ENCODE measurements at regions not wholly inside any gene's neighbourhood (a gene's known extent, or its start where the extent isn't known, plus 50 kb on each side); places are given as distances from the start of the nearest gene placed in this dataset.
"Not testable (repeated sequence)": the region's sequence is repeated elsewhere in the genome, so short reads cannot be mapped to it uniquely, and the experiment has no call there.

DNA sequence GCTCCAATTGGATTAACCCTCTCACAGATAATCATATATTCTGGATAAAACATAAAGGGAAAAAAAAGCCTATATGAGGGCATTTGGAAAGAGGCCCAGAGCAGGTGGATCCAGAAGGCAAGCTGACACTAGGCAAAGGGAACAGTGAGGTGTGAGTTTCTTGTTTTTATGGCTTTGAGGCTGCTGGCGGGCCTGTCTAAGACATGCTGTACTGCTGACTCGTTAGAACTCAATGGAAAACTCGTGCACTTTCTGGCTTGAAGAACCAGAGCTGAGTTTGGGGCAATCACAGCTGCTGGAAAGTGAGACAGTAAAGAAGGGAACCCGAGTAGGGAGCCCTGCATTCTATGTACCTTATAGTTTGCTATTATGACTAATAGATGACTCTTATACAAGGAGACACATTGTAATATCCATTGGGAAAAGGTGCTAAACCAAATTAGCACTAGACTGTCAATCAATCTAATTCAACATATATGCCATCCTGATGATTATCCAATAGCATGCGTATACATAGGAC, 637.1 kb downstream of the GATA3 start:
- no peak for ATAC-seq
- no peaks in the 10 kb centered on the region for H3K36me3 ChIP-seq
- no peaks in the 10 kb centered on the region for H3K27me3 ChIP-seq
- intact Hi-C loops (cut with DNase I) = no loop called here
- no peak for DNase-seq
- no peak for TF ChIP-seq CTCF (IDR thresholded peaks at IDR 0.05)
- no peaks in the 10 kb centered on the region for H3K4me1 ChIP-seq
- no peak for FAIRE-seq
- H3K27ac ChIP-seq = no peak overlapping the region
- no peak overlapping the region for H3K4me3 ChIP-seq
- H3K9me3 ChIP-seq = no peaks in the 10 kb centered on the region
- WGBS, 2 donors = 58 to 62% methylated on average over 5 of the region's 5 CpGs

GRCh38 chr10:8693635-8694034, 639.1 kb downstream of the GATA3 start:
- FAIRE-seq; H3K4me3 ChIP-seq; intact Hi-C loops (cut with DNase I); H3K9me3 ChIP-seq; H3K4me1 ChIP-seq; DNase-seq; H3K27me3 ChIP-seq; ATAC-seq; H3K27ac ChIP-seq; H3K36me3 ChIP-seq: not testable (repeated sequence)
- WGBS, 2 donors = 39 to 40% methylated on average over 2 of the region's 2 CpGs

- DNase-seq = no peak
- ATAC-seq = no peak
- Histone ChIP-seq H3K4me3 (no peak overlapping the region), H3K36me3 (no peaks in the 10 kb centered on the region), H3K27ac (no peak overlapping the region), H3K27me3 (no peaks in the 10 kb centered on the region), H3K9me3 (no peaks in the 10 kb centered on the region), H3K4me1 (no peaks in the 10 kb centered on the region)
- TF ChIP-seq CTCF (IDR thresholded peaks at IDR 0.05) = no peak
- no peak for FAIRE-seq
- intact Hi-C loops (cut with DNase I) = no loop called here
- WGBS, 2 donors = 50 to 61% methylated on average over 6 of the region's 6 CpGs
Observed at GRCh38 chr10:8696746-8697145, 642.3 kb downstream of the GATA3 start.

- ATAC-seq = no peak
- no peak overlapping the region for H3K27ac ChIP-seq
- DNase-seq = no peak
- no peaks in the 10 kb centered on the region for H3K36me3 ChIP-seq
- no peaks in the 10 kb centered on the region for H3K9me3 ChIP-seq
- FAIRE-seq = no peak
- intact Hi-C loops (cut with DNase I) = no loop called here
- H3K4me3 ChIP-seq = no peak overlapping the region
- peaks cover 0 to 3% (median 0%) of the 10 kb centered on the region in 4 donors for H3K27me3 ChIP-seq
- no peak for TF ChIP-seq CTCF (IDR thresholded peaks at IDR 0.05)
- H3K4me1 ChIP-seq = no peaks in the 10 kb centered on the region
Observed at GRCh38 chr10:8700689-8701088, 646.2 kb downstream of the GATA3 start.

GRCh38 chr10:8702181-8702580, 647.7 kb downstream of the GATA3 start:
- 49 to 55% methylated on average over 4 of the region's 4 CpGs for WGBS, 2 donors
- no peaks in the 10 kb centered on the region for H3K9me3 ChIP-seq
- FAIRE-seq = no peak
- no peak for TF ChIP-seq CTCF (IDR thresholded peaks at IDR 0.05)
- no peak for DNase-seq
- no peak overlapping the region for H3K4me3 ChIP-seq
- intact Hi-C loops (cut with DNase I) = no loop called here
- no peaks in the 10 kb centered on the region for H3K4me1 ChIP-seq
- no peak for ATAC-seq
- peaks cover 0 to 3% (median 0%) of the 10 kb centered on the region in 4 donors for H3K27me3 ChIP-seq
- no peak overlapping the region for H3K27ac ChIP-seq
- no peaks in the 10 kb centered on the region for H3K36me3 ChIP-seq
